Stimulated activated memory B cell treated with anti-CD40 and anti-IgM and Interleukin-4, amounts not matched to agents 10 μg/mL and 1 μg/mL and 100 μg/mL, for 72 hours (primary cell): ENCODE measurements at regions not wholly inside any gene's neighbourhood (a gene's known extent, or its start where the extent isn't known, plus 50 kb on each side); places are given as distances from the start of the nearest gene placed in this dataset.

Experiments used
- ATAC-seq: fragments of 150-1000 bp; cut with Tn5 transposase; 2 replicates; pipeline ENCODE4 v1.10.0; 2021
- H3K27ac Mint-ChIP-seq: one replicate; pipeline ENCODE4 v1.8.0; 2022; ENCODE audit warnings: mild to moderate bottlenecking, mixed read lengths
- H3K27me3 Mint-ChIP-seq: one replicate; pipeline ENCODE4 v1.8.0; 2022; ENCODE audit warnings: mixed read lengths
- H3K36me3 Mint-ChIP-seq: one replicate; pipeline ENCODE4 v1.8.0; 2022; ENCODE audit warnings: mixed read lengths
- H3K4me1 Mint-ChIP-seq: one replicate; pipeline ENCODE4 v1.8.0; 2022; ENCODE audit warnings: mixed read lengths
- H3K4me3 Mint-ChIP-seq: one replicate; pipeline ENCODE4 v1.8.0; 2022; ENCODE audit warnings: mild to moderate bottlenecking, moderate library complexity, mixed read lengths
- H3K9me3 Mint-ChIP-seq: one replicate; pipeline ENCODE4 v1.8.0; 2022; ENCODE audit warnings: mixed read lengths

GRCh38 chr9:108683245-108683644, 172.5 kb downstream of the ACTL7B start:
- H3K4me1 Mint-ChIP-seq = no peaks in the 10 kb centered on the region
- H3K9me3 Mint-ChIP-seq = peaks cover 7% of the 10 kb centered on the region
- ATAC-seq = no peak
- H3K27me3 Mint-ChIP-seq = no peaks in the 10 kb centered on the region
- H3K36me3 Mint-ChIP-seq = no peaks in the 10 kb centered on the region
- no peak overlapping the region for H3K4me3 Mint-ChIP-seq
- H3K27ac Mint-ChIP-seq = no peak overlapping the region

- no peak overlapping the region for H3K27ac Mint-ChIP-seq
- peaks cover 3% of the 10 kb centered on the region for H3K9me3 Mint-ChIP-seq
- ATAC-seq = no peak
- H3K27me3 Mint-ChIP-seq = no peaks in the 10 kb centered on the region
- H3K36me3 Mint-ChIP-seq = no peaks in the 10 kb centered on the region
- no peaks in the 10 kb centered on the region for H3K4me1 Mint-ChIP-seq
- no peak overlapping the region for H3K4me3 Mint-ChIP-seq
Observed at GRCh38 chr9:108681851-108682590, 173.8 kb downstream of the ACTL7B start.

GRCh38 chr9:108680946-108681345, 174.8 kb downstream of the ACTL7B start:
- Mint-ChIP-seq H3K4me3 (no peak overlapping the region), H3K36me3 (no peaks in the 10 kb centered on the region), H3K9me3 (no peaks in the 10 kb centered on the region), H3K4me1 (no peaks in the 10 kb centered on the region), H3K27me3 (no peaks in the 10 kb centered on the region), H3K27ac (no peak overlapping the region)
- ATAC-seq = no peak

- H3K27ac Mint-ChIP-seq = no peak overlapping the region
- no peak for ATAC-seq
- no peak overlapping the region for H3K4me3 Mint-ChIP-seq
- H3K36me3 Mint-ChIP-seq = no peaks in the 10 kb centered on the region
- no peaks in the 10 kb centered on the region for H3K27me3 Mint-ChIP-seq
- H3K4me1 Mint-ChIP-seq = no peaks in the 10 kb centered on the region
- peaks cover 3% of the 10 kb centered on the region for H3K9me3 Mint-ChIP-seq
Observed at GRCh38 chr9:108677776-108678175, 178.0 kb downstream of the ACTL7B start.

- no peak overlapping the region for H3K4me3 Mint-ChIP-seq
- no peaks in the 10 kb centered on the region for H3K4me1 Mint-ChIP-seq
- ATAC-seq = no peak
- peaks cover 3% of the 10 kb centered on the region for H3K9me3 Mint-ChIP-seq
- H3K27me3 Mint-ChIP-seq = no peaks in the 10 kb centered on the region
- H3K27ac Mint-ChIP-seq = no peak overlapping the region
- H3K36me3 Mint-ChIP-seq = no peaks in the 10 kb centered on the region
Observed at GRCh38 chr9:108676355-108676754, 179.4 kb downstream of the ACTL7B start.

- Mint-ChIP-seq H3K36me3 (no peaks in the 10 kb centered on the region), H3K27me3 (no peaks in the 10 kb centered on the region), H3K4me1 (no peaks in the 10 kb centered on the region), H3K4me3 (no peak overlapping the region), H3K9me3 (peaks cover 3% of the 10 kb centered on the region), H3K27ac (no peak overlapping the region)
- ATAC-seq = no peak
Observed at GRCh38 chr9:108675708-108676107, 180.1 kb downstream of the ACTL7B start.

GRCh38 chr9:108674766-108675530, 180.8 kb downstream of the ACTL7B start:
- no peak for ATAC-seq

GRCh38 chr9:108673386-108673785, 182.4 kb downstream of the ACTL7B start:
- ATAC-seq = no peak
- Mint-ChIP-seq H3K27ac (no peak overlapping the region), H3K4me3 (no peak overlapping the region), H3K4me1 (no peaks in the 10 kb centered on the region), H3K9me3 (peaks cover 3% of the 10 kb centered on the region), H3K27me3 (no peaks in the 10 kb centered on the region), H3K36me3 (no peaks in the 10 kb centered on the region)

More at GRCh38 chr9:108674766-108675530, 180.8 kb downstream of the ACTL7B start:
- no peak overlapping the region for H3K4me3 Mint-ChIP-seq
- no peaks in the 10 kb centered on the region for H3K4me1 Mint-ChIP-seq
- peaks cover 3% of the 10 kb centered on the region for H3K9me3 Mint-ChIP-seq
- H3K27me3 Mint-ChIP-seq = no peaks in the 10 kb centered on the region
- H3K27ac Mint-ChIP-seq = no peak overlapping the region
- no peaks in the 10 kb centered on the region for H3K36me3 Mint-ChIP-seq

- Mint-ChIP-seq H3K4me1 (no peaks in the 10 kb centered on the region), H3K36me3 (no peaks in the 10 kb centered on the region), H3K4me3 (no peak overlapping the region), H3K9me3 (peaks cover 3% of the 10 kb centered on the region), H3K27ac (no peak overlapping the region), H3K27me3 (no peaks in the 10 kb centered on the region)
- no peak for ATAC-seq
Observed at GRCh38 chr9:108672475-108673190, 183.2 kb downstream of the ACTL7B start.

GRCh38 chr9:108671794-108672193, 184.0 kb downstream of the ACTL7B start:
- ATAC-seq = no peak
- no peaks in the 10 kb centered on the region for H3K4me1 Mint-ChIP-seq
- H3K9me3 Mint-ChIP-seq = peaks cover 3% of the 10 kb centered on the region
- H3K36me3 Mint-ChIP-seq = no peaks in the 10 kb centered on the region
- H3K27ac Mint-ChIP-seq = no peak overlapping the region
- H3K27me3 Mint-ChIP-seq = no peaks in the 10 kb centered on the region
- no peak overlapping the region for H3K4me3 Mint-ChIP-seq

- H3K4me1 Mint-ChIP-seq = no peaks in the 10 kb centered on the region
Observed at GRCh38 chr9:108671176-108671575, 184.6 kb downstream of the ACTL7B start.

GRCh38 chr9:108668938-108669335, 186.8 kb downstream of the ACTL7B start:
- Mint-ChIP-seq H3K27ac (no peak overlapping the region), H3K4me3 (no peak overlapping the region), H3K9me3 (peaks cover 3% of the 10 kb centered on the region), H3K27me3 (no peaks in the 10 kb centered on the region), H3K4me1 (no peaks in the 10 kb centered on the region), H3K36me3 (no peaks in the 10 kb centered on the region)
- ATAC-seq = no peak

More at GRCh38 chr9:108671176-108671575, 184.6 kb downstream of the ACTL7B start:
- Mint-ChIP-seq H3K27ac (no peak overlapping the region), H3K9me3 (peaks cover 3% of the 10 kb centered on the region), H3K27me3 (no peaks in the 10 kb centered on the region), H3K36me3 (no peaks in the 10 kb centered on the region), H3K4me3 (no peak overlapping the region)
- no peak for ATAC-seq

- Mint-ChIP-seq H3K4me1 (no peaks in the 10 kb centered on the region), H3K27me3 (no peaks in the 10 kb centered on the region), H3K9me3 (peaks cover 2% of the 10 kb centered on the region), H3K27ac (no peak overlapping the region), H3K4me3 (no peak overlapping the region), H3K36me3 (no peaks in the 10 kb centered on the region)
- ATAC-seq = no peak
Observed at GRCh38 chr9:108668191-108668937, 187.4 kb downstream of the ACTL7B start.

GRCh38 chr9:108666240-108666784, 189.5 kb downstream of the ACTL7B start:
- H3K4me1 Mint-ChIP-seq = no peaks in the 10 kb centered on the region
- no peaks in the 10 kb centered on the region for H3K9me3 Mint-ChIP-seq
- no peak overlapping the region for H3K4me3 Mint-ChIP-seq
- no peaks in the 10 kb centered on the region for H3K27me3 Mint-ChIP-seq
- ATAC-seq = no peak
- H3K36me3 Mint-ChIP-seq = no peaks in the 10 kb centered on the region
- no peak overlapping the region for H3K27ac Mint-ChIP-seq
